Stimulated activated CD8-positive, alpha-beta memory T cell treated with anti-CD3 and anti-CD28 coated beads, Interleukin-12 subunit alpha, Interleukin-12 subunit beta, amount 100 ng/mL, for 1 hour (primary cell): ENCODE measurements at regions not wholly inside any gene's neighbourhood (a gene's known extent, or its start where the extent isn't known, plus 50 kb on each side); places are given as distances from the start of the nearest gene placed in this dataset.

Experiments used
- DNase-seq: peaks from one replicate; pipeline ENCODE4 v3.0.0-alpha.2; 2020; ENCODE audit warnings: low read depth

DNA sequence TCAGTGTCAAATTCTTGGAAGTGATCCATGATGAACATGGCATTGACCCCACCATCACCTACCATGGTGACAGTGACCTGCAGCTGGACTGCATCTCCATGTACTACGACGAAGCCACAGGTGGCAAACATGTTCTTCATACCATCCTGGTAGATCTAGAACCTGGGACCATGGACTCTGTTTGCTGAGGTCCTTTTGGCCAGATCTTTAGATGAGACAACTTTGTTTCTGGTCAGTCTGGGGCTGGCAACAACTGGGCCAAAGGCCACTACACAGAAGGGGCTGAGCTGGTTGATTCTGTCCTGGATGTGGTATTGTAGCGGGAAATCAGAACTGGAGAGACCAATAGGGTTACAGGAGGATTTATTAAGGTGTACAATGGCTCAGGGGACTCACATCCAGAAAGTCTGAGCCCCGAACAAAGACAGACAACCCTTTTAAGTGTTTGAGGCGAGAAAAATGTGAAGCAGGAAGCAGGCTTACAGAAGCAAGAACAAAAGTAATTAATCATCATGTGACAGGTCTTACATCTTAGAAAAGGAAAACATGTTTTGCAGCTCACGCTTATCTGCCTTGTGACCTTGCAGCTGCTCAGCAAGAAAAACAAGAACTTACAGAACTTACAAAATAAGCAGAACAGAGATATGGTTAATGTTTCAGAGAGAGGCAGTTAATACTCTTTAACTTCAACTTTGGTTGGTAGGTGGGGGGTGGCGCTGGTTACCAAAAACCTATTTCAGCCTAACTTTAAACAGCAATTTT is 58.8 kb upstream of the MOCS1 start:
- DNase-seq: no peak
